Panc1 (cell line): ENCODE measurements at regions not wholly inside any gene's neighbourhood (a gene's known extent, or its start where the extent isn't known, plus 50 kb on each side); places are given as distances from the start of the nearest gene placed in this dataset.
"Not testable (repeated sequence)": the region's sequence is repeated elsewhere in the genome, so short reads cannot be mapped to it uniquely, and the experiment has no call there.

Source experiments
- ATAC-seq: fragments of 200-7000 bp; cut with Tn5 transposase; 2 replicates; pipeline ENCODE4 v1.9.1; 2020; ENCODE audit warnings: mild to moderate bottlenecking, moderate library complexity
- BruUV-seq: library from RNA; stranded (reverse); fragments of 400-500 nt; replicated peaks from 2 replicates; lab custom pipeline; 2021; lab: Mats Ljungman, UMichigan
- CTCF ChIA-PET: fragments of 300-600 bp; sonication (Branson Sonifier 250); formaldehyde crosslinking; loops from one replicate; lab custom pipeline; 2022; ENCODE audit warnings: antibody characterized with exemption; lab: Charles Lee
- POLR2A ChIA-PET: fragments of 300-600 bp; sonication (Branson Sonifier 250); formaldehyde crosslinking; loops from one replicate; lab custom pipeline; 2022; ENCODE audit warnings: antibody characterized with exemption; lab: Charles Lee
- DNase-seq: peaks from one replicate; pipeline ENCODE4 v3.0.0-alpha.2; 2010; ENCODE audit warnings: low read depth, low spot score
- H3K27ac ChIP-seq: 2 replicates; pipeline ENCODE4 v1.5.1; 2011; ENCODE audit warnings: mild to moderate bottlenecking, low read length, inconsistent platforms
- H3K27me3 ChIP-seq: fragments of 200-500 bp; sonication (Bioruptor generic); 2 replicates; pipeline ENCODE4 v1.6.0; 2014; ENCODE audit warnings: low read length, inconsistent platforms; ENCODE audit not compliant: control insufficient read depth, insufficient read depth
- H3K36me3 ChIP-seq: fragments of 200-500 bp; sonication (Bioruptor generic); 2 replicates; pipeline ENCODE4 v1.5.1; 2014; ENCODE audit warnings: inconsistent platforms, mild to moderate bottlenecking, low read length, moderate library complexity; ENCODE audit not compliant: control insufficient read depth, insufficient read depth
- H3K4me1 ChIP-seq: 2 replicates; pipeline ENCODE4 v1.5.1; 2011; ENCODE audit warnings: inconsistent platforms, mild to moderate bottlenecking, low read length, moderate library complexity; ENCODE audit not compliant: control insufficient read depth, insufficient read depth
- H3K4me3 ChIP-seq, 2 experiments: 2 replicates each; pipeline ENCODE4 v1.5.1; 2011 to 2012; ENCODE audit warnings: low read depth in 2 of 2, low read length in 2 of 2, mild to moderate bottlenecking in 2 of 2, inconsistent platforms in 1 of 2, moderate library complexity in 1 of 2
- H3K9me3 ChIP-seq: fragments of 200-500 bp; sonication (Bioruptor generic); 2 replicates; pipeline ENCODE4 v1.5.1; 2014; ENCODE audit warnings: low read depth, mild to moderate bottlenecking, inconsistent platforms, low read length, moderate library complexity; ENCODE audit not compliant: control insufficient read depth, insufficient read depth
- POLR2AphosphoS5 ChIP-seq: IDR thresholded peaks from 2 replicates; pipeline ENCODE4 v1.6.1; 2012; ENCODE audit warnings: mild to moderate bottlenecking, low read depth, low read length, moderate library complexity
- SIN3A ChIP-seq: IDR thresholded peaks from 2 replicates; pipeline ENCODE4 v1.6.1; 2012; ENCODE audit warnings: low read depth, mild to moderate bottlenecking, low read length, moderate library complexity, borderline replicate concordance; ENCODE audit not compliant: insufficient read depth
- TCF7L2 ChIP-seq: IDR thresholded peaks from 2 replicates; pipeline ENCODE4 v1.6.1; 2011; ENCODE audit warnings: mild to moderate bottlenecking, low read depth, low read length, inconsistent platforms
- in situ Hi-C: cut with HindIII; loops from 2 replicates; pipeline ENCODE4 v1.10.0; 2016; ENCODE audit warnings: low sequenced_read_pairs, low pct_unique_long_range_greater_than_20kb
- intact Hi-C: fragments of 100-400 bp; cut with micrococcal nuclease; formaldehyde crosslinking; loops from one replicate; pipeline ENCODE4 v1.10.0; 2022; ENCODE audit not compliant: unreplicated experiment
- TF ChIP-seq, protein P1 (sequence below), 2 experiments: IDR thresholded peaks; 2 replicates each; pipeline ENCODE4 v1.6.1; 2011 to 2012; ENCODE audit warnings: low read depth in 2 of 2, control low read depth in 1 of 2, low read length in 1 of 2, mild to moderate bottlenecking in 1 of 2, moderate library complexity in 1 of 2; ENCODE audit not compliant: insufficient read depth in 1 of 2
- TF ChIP-seq, protein P2 (sequence below): fragments of 450-650 bp; IDR thresholded peaks from 2 replicates; pipeline ENCODE4 v1.5.1; 2017; ENCODE audit warnings: mild to moderate bottlenecking

DNA sequence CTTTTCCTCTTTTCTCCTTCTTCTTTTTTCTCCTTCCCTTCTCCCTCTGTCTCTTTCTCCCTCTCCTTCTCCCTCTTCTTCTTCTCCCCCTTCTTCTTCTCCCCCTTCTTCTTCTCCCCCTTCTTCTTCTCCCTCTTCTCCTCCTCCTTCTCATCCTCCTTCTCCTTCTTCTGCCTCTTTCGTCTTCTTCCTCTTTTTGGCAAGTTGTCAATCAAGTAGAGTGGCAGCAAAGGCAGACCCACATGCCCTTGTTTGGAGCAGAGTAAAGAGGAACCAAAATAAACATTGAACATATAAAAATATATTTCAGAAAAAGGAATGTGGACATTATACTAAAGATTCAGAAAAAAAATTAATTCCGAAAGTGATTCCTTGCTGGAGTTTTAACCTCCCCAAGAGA, 59.6 kb upstream of the ZNF33B start:
- no peak for ATAC-seq
- H3K4me3 ChIP-seq, result no peak overlapping the region
- no peaks in the 10 kb centered on the region for H3K9me3 ChIP-seq
- no peaks in the 10 kb centered on the region for H3K36me3 ChIP-seq
- BruUV-seq, result no TSS peak
- ChIA-PET POLR2A (interaction anchor here (0.7 kb wide), 1 partner anchor 48 kb away, joined by 5 read pairs; no protein-coding TSS in a partner anchor), CTCF (no interaction called here)
- peaks cover 8% of the 10 kb centered on the region for H3K27me3 ChIP-seq
- no peak overlapping the region for H3K27ac ChIP-seq
- no peak for TF ChIP-seq TCF7L2
- TF ChIP-seq, protein P1, sequence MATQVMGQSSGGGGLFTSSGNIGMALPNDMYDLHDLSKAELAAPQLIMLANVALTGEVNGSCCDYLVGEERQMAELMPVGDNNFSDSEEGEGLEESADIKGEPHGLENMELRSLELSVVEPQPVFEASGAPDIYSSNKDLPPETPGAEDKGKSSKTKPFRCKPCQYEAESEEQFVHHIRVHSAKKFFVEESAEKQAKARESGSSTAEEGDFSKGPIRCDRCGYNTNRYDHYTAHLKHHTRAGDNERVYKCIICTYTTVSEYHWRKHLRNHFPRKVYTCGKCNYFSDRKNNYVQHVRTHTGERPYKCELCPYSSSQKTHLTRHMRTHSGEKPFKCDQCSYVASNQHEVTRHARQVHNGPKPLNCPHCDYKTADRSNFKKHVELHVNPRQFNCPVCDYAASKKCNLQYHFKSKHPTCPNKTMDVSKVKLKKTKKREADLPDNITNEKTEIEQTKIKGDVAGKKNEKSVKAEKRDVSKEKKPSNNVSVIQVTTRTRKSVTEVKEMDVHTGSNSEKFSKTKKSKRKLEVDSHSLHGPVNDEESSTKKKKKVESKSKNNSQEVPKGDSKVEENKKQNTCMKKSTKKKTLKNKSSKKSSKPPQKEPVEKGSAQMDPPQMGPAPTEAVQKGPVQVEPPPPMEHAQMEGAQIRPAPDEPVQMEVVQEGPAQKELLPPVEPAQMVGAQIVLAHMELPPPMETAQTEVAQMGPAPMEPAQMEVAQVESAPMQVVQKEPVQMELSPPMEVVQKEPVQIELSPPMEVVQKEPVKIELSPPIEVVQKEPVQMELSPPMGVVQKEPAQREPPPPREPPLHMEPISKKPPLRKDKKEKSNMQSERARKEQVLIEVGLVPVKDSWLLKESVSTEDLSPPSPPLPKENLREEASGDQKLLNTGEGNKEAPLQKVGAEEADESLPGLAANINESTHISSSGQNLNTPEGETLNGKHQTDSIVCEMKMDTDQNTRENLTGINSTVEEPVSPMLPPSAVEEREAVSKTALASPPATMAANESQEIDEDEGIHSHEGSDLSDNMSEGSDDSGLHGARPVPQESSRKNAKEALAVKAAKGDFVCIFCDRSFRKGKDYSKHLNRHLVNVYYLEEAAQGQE (IDR thresholded peaks at IDR 0.05; ENCODE audit: insufficient read depth in 1 of 2, low read depth in 2 of 2, low read length in 1 of 2), result no peak
- H3K4me1 ChIP-seq, result no peaks in the 10 kb centered on the region
- in situ Hi-C loops, result no loop called here
- intact Hi-C loops, result no loop called here
- no peak for DNase-seq

DNA sequence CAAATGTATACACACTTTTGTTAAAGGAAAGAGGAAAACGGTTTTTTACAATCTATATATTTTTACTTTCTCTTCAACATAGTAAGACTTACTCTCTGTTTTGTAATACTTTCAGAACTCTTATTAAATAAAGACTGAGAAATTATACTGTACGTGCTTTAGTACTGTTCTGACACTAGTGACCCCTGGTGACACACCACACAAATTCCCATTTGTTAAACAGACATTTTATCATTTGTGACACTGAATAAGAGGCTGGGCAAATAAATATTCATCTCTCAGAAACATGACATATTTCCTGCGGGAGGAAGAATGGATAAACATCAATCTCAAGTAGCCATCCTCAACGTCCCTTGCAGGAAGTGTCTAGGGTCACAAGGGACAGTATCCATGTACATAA, 68.9 kb upstream of the ZNF33B start:
- ChIA-PET CTCF (no interaction called here), POLR2A (no interaction called here)
- no TSS peak for BruUV-seq
- Histone ChIP-seq H3K27ac (no peak overlapping the region), H3K9me3 (no peaks in the 10 kb centered on the region), H3K27me3 (peaks cover 21% of the 10 kb centered on the region), H3K4me3 (no peak overlapping the region), H3K36me3 (no peaks in the 10 kb centered on the region), H3K4me1 (no peaks in the 10 kb centered on the region)
- no peak for TF ChIP-seq POLR2AphosphoS5
- no peak for TF ChIP-seq SIN3A
- no peak for TF ChIP-seq TCF7L2
- TF ChIP-seq, protein P2, sequence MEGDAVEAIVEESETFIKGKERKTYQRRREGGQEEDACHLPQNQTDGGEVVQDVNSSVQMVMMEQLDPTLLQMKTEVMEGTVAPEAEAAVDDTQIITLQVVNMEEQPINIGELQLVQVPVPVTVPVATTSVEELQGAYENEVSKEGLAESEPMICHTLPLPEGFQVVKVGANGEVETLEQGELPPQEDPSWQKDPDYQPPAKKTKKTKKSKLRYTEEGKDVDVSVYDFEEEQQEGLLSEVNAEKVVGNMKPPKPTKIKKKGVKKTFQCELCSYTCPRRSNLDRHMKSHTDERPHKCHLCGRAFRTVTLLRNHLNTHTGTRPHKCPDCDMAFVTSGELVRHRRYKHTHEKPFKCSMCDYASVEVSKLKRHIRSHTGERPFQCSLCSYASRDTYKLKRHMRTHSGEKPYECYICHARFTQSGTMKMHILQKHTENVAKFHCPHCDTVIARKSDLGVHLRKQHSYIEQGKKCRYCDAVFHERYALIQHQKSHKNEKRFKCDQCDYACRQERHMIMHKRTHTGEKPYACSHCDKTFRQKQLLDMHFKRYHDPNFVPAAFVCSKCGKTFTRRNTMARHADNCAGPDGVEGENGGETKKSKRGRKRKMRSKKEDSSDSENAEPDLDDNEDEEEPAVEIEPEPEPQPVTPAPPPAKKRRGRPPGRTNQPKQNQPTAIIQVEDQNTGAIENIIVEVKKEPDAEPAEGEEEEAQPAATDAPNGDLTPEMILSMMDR, result no peak
- TF ChIP-seq, protein P1 (IDR thresholded peaks at IDR 0.05; ENCODE audit: insufficient read depth in 1 of 2, low read depth in 2 of 2, low read length in 1 of 2), result no peak
- in situ Hi-C loops (no loop called here), intact Hi-C loops (no loop called here)
- ATAC-seq (no peak), DNase-seq (no peak)

DNA sequence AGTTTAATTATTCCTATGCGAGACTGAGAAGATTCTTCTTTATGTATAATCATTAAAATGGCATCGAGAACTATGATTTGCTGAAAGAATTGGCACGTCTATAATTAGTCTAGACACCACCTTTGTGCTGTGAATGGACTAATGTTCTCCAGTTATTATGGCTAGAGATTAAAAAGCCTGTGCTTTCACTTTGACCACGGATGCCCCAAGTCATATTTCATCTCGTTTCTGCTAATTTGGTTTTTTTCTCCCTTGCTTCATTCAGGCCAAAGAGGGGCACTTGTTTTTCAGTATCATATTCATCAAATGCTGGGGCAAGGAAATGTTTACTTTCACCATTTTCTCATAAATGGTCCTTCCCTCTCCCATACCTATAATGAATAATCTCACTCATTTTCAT, 63.3 kb upstream of the BMS1 start:
- H3K9me3 ChIP-seq, H3K36me3 ChIP-seq, DNase-seq, BruUV-seq, POLR2A ChIA-PET, in situ Hi-C loops, intact Hi-C loops, H3K4me1 ChIP-seq, ATAC-seq, H3K4me3 ChIP-seq, H3K27me3 ChIP-seq, H3K27ac ChIP-seq, CTCF ChIA-PET: not testable (repeated sequence)
